GM21825 (cell line): ENCODE measurements at regions not wholly inside any gene's neighbourhood (a gene's known extent, or its start where the extent isn't known, plus 50 kb on each side); places are given as distances from the start of the nearest gene placed in this dataset.

Experiments used
- ATAC-seq: cut with Tn5 transposase; IDR thresholded peaks from one replicate; pipeline ENCODE4 v1.9.1; 2021; ENCODE audit warnings: mild to moderate bottlenecking, moderate library complexity; ENCODE audit not compliant: unreplicated experiment

DNA sequence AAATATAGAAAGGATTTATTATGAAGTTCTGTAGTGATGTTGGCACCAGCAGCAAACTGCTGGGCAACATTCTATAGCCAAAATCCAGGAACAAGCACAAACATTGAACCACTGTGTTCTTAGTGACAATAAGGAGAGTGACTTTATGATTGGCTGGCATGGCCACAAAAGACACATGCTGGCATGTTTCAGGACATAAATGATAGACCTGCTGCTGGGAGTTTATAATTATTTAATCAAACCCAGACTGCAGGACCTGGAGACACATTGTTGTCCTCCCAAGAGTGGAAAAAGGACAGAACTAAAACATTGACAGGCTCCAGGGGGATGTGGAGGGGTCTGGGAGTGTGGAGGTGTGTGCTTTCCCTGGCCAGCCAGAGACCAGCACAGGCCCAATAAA lies 255.3 kb upstream of the LRTM1 start:
- no peak for ATAC-seq

DNA sequence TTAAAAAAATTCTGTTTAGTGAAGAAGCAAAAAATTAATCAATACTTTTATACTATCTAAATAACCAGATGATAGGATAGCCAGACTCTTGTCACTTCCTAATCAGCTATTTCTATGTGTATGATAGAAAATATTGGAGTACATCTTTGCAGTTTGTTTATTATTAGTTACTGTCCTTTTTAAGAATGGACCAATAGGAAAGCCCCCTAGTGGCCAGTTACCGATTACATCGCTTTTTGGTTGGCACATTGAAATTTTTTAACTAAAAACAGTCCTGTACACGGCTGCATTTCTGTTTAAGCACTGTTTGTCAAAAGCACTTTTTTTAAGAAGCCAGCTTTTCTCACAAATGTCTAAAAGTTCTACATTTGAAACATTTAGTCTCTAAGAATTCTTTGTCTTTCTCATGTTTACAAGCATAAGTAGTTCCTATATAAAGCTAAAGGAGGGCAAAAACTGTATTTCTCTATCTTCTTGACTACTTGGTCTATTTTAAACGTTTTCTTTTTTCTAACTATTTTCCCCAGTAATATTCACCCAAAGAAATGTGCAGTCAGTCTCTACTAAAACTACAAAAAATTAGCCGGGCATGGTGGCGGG lies 253.2 kb upstream of the LRTM1 start:
- no peak for ATAC-seq

DNA sequence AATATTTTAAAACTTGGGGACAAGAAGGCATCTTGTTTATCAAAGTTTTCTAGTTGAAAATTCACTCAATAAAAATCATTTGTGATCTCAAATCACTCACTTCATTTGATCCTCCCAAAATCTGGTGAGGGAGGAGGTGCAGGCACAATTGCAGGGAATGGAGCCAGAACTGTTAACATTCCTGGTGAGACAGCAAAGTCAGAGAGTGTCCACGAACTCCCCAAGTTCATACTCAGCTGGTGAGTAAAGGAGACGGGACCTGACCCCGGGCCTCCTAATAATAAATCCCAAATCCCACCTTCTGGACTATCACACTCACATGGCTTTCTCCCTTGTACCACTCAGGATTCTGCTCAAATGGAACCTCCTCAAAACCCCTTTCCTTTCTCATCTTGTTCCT lies 252.3 kb upstream of the LRTM1 start:
- no peak for ATAC-seq

DNA sequence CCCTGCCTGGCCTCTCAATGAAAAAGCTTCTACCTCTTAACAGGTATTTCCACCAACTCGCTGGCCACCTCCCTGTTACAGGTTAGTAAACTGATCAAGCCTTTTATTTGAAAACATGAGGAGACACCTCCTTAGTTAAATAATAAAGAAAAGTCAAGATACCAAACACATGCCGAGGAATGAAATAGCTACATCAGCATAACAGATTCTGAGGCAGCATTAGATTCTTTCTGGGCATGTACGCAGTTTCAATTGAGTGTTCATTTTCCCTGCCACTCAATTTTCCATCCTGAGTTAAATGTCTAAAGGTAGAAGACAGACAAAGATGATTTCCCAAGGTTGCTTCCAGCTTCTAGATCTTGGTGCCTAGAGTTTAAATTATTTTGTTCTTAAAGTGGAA lies 250.5 kb upstream of the LRTM1 start:
- no peak for ATAC-seq

DNA sequence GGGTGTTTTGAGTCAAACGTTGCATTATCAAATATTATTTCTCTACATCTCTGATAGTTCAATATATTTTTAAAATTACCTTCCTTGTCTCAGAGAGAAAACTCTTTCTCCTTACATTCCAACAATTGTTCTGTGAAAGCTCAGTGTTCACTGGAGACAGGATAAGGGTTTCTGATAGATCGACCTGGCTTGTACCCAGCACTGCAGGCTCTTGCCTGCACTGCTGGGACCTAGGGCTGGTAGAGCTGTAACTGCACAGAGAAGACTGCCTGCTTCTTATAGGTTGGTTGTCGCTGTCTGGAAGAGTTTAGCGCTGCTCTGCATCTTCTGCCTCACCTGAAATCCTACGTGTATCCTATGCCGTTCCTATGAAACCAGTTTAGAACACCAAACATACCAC lies 249.9 kb upstream of the LRTM1 start:
- no peak for ATAC-seq

DNA sequence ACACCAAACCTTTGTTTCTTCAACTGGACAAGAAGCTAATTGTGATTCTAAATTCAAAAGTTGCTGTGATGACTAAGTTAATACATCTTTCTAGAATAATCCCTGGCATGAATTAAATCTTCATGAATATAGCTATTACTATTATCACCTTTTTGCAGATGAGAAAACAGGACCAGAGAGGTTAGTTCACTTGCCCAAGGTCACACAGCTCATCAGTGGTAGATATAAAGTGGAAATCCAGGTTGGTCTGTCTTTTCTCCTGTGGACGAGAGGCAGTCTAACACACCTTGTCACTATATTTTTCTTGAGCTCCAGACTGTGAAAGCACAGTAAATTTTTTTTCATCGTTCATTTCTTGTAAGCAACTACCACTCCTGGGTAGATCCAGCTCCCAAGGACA lies 247.6 kb upstream of the LRTM1 start:
- no peak for ATAC-seq

DNA sequence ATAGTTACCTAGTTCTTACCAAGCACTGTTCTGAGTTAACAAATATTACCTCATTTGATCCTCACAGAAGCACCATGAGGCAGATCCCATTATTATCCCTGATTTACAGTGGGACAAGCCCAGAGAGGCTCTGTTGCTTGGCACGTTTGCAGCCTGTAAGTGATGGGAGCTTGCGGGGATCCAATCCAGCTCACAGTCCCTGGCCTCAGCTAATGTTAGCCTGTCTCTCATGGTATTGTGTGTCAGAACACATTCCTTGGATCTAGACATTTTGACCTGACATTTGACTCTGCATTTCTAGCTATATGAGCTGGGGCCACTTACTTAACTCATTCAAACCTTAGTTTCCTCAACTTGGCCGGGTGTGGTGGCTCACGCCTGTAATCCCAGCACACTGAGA lies 246.9 kb upstream of the LRTM1 start:
- no peak for ATAC-seq

DNA sequence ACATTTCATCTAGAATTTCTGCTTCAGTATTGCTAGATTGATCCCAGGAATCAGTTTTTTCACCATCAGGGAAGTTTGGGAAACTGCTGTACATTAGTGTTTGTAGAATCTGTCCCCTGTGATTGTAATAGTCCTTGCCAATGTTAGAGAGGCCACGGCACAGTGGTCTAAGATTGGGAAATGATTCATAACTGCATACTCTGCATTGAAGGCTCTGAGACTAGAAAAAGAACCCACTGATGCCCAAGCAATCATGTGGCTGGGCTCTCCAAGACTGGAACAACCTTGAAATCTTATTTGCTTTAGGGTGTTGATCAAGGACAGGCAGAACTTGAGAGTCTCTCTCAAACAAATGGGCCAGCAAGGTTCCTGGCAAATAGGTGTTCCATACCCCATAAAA lies 245.6 kb upstream of the LRTM1 start:
- ATAC-seq: no peak

DNA sequence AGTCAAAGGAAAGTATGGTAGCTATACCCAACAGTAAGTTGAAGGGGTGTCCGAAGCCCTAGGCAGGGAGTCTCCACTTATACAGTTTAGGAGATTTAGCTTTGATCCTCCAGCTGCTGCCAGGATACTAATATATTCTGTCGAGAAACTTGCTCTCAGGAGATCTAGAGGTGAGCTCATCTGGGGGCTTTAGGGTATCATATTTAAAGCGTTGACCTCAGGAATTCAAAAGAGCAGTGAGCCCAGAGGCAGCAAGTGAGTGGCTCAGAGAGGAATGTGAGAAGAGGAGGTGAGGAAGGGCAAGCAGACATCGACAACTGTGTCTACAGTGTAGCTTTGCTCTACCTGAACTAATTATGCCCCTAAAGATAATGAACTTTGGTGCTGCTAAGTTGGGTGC lies 245.1 kb upstream of the LRTM1 start:
- no peak for ATAC-seq

DNA sequence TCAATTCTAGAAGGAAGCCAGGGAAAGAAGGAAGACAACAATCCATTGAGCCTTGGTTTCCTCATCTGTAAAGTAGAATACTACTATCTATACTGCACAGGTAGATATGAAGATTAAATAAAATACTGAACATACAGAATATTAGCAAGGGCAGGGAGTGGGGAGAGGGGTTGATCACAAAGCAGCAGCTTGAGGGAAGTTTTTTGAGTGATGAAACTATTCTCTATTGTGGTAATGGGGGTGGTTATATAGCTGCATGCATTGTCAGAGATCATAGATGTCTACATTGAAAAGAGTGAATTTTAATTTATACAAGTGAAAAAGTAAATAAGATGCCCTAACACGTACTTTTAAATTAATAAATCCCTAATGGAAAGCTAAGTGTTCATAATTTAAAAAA lies 242.6 kb upstream of the LRTM1 start:
- ATAC-seq: no peak

DNA sequence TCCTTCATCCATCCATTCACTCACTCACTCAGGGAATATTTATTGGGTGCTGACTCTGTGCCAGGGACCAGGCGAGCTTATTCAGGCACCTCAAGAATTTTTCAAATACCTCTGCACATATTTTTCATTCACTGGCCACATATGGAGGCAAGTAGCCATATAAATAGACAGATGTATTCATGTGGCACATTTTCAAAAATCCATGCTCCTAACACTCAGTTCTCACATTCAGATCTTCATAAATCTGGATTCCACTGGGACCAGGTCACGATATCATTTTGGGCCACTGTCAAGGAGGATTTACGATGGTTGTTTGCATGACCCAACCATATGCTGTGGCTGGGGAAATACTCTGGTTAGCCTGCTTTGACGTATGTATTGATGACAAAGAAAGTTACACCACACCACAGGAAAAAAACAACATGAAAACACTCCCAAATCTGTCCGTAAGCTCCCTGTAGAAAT lies 241.8 kb upstream of the LRTM1 start:
- ATAC-seq: no peak

DNA sequence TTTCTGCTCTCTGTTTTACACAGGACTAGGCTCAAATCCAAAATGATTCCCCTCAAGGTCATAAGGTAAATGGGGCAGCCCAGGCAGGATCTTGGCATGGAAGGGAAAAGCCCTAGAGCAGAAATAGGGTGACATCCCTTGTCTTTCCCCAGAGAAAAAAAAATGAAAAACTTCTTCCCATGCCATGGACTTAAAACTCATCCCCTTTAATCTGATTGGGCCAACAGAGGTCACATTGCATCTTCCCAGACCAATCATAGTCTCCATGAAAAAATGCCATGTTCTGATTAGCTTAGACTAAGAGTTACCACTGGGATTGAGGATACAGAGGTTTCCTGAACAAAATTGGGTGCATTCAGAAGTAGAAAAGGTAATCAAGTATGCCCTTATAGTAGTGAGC lies 241.3 kb upstream of the LRTM1 start:
- ATAC-seq: no peak

DNA sequence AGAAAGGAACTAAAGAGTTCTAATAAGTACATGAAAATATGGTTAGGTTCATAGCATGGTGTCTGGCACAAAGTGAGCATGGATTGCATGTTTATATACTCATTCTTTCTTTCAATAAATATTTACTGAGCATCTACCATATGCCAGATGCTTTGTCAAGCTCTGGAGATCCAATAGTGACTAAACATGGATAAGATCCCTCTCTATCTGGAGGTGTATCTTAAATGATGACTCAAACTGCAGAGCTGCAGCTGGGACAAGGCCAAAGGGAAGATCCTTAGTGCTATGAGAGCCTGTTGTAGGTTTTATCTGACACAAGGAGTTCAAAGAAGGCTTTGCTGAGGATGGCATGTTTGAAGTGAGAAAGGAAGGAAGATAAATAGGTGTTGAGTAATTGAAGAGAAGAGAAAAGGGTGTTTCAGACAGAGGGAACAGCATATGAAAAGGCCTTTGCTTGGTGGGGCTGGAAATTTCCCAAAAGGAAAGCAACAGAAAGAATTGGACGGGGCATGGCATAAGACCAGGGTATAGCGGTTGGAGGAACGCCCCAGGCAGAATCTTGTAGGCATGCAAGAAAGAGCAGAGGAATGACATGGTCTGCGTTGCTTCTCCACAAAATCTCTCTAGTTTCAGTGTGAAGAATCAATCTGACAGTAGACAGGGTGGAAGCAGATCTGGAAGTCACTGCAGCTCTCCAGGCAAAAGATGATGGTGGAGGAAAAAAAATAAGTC lies 239.9 kb upstream of the LRTM1 start:
- no peak for ATAC-seq

DNA sequence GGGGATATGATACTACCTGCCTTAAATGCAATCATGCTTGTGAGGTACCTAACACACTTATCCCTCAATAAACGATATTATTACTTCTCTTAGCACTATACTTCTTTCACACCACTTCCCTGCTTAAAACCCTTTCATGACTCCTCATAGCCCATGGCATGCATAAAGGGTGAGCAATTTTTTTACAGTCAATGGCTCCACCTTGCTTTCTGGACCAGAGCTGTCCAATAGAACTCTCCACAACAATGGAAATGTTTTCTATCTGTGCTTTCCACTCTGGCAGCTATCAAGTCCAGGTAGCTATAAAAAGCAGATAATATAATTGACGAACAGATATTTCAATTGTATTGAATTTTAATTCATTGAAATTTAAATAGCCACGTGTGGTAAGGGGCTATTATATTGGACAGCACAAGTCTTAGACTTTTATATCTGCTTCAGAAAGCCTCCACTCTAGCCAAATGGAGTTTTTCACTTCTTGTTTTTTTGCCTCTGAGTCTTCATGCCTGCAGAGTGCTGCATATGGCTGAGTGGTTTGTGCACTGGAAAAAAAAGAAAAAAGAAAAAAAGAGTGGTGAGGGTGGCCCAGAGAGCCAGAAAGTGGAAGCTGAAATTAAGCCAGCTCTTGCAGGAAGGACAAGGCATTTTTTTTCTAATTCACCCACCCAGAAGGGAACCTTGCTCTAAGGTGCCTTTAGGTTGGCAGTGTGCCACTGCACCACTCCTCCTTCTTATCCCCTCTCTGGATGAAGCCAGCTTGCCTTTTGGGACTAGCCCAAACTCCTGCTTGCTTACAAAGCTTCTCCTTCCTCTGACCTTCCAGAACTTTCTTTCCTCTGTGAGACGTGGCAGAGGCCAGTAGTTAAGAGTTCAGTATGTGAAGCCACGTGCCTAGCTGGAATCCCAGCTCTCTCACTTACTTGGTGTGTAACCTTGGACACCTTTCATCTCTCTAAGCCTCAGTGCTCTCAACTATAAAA lies 239.0 kb upstream of the LRTM1 start:
- no peak for ATAC-seq

DNA sequence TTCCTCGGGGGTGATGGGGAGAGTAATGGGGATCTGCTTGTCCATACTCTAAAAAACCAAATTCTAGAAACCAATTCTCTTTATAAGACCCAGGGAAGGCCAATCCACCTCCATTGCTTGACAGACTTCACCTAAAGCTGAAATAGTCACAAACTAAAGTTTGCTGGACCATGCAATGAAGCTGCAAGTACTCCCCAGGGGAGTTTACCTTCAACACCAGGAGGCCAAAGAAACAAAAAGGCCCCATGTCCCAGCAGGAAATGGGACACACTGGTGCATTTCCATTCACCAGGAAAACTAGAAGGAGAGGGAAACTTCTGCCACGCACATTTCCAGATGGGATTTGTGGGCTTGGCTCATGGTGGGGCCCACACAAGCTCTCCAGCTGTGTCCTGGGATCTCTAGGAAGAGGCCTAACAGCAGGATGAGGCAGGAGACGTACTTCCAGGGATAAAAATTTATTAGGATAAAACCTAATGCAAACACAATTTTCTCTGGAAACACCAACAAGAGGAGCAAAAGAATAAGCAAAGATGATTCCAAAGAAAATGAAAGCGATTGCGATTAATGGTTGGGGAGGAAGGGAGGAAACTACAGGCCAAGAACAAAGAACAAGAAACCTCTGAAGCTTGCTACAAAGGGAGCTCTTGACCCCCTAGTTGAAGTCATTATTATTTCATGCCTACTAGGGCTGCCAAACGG lies 238.0 kb upstream of the LRTM1 start:
- ATAC-seq: no peak

DNA sequence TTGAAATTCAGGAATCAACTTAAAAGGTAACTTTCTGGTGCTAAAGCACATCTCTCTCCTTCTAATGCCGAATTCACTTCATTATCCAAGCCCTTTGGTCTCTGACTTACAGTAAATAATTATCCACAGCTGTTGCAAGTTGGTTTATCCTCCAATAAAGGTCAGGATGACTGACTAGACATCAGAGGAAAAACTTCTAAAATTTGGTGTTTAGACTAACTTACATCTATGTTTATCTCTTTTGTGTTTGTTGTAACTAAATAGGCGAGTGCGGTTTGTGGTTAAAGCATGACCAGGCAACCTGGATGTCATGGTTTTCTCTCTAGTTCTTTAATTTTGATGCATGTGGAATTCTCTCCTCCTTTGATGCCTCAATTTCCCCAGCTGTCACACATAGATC lies 237.4 kb upstream of the LRTM1 start:
- no peak for ATAC-seq

DNA sequence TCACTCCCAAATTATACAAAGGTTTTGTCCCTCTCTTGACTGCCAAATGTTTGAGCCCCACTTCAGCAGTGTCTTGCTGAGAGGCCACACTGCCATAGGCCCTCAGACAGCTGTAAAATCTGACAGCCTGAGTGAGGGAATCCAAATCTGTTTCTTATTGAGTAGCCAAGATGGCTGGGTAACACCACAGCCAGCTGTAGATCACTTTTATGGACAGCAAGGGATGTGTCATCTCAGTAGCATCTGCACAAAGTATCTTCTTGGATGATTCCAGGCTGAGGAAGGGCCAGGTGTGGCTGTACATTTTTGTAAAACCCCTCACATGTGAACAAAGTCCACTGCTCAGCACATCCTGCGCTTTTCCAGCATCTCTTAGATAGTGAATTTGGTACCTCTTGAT lies 237.0 kb upstream of the LRTM1 start:
- ATAC-seq: no peak

DNA sequence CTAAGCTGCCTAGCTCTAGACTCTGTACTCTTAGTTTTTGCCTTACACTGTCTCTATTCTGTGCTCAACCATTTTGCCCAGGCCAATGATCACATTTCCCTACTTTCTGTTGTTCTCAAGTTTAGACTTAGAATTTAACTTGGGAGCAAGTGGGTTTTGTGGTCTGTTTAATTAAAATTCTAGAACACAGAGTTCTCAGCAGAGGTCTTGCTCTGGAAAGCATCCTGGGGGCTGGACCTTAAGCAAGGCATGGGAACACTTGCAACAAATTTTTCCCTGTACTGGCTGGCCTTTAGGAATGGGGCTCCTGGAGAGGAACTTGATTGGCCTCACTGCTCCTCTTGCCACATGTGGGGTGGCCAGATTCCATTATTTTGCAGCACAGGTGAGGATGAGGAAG lies 236.3 kb upstream of the LRTM1 start:
- no peak for ATAC-seq

DNA sequence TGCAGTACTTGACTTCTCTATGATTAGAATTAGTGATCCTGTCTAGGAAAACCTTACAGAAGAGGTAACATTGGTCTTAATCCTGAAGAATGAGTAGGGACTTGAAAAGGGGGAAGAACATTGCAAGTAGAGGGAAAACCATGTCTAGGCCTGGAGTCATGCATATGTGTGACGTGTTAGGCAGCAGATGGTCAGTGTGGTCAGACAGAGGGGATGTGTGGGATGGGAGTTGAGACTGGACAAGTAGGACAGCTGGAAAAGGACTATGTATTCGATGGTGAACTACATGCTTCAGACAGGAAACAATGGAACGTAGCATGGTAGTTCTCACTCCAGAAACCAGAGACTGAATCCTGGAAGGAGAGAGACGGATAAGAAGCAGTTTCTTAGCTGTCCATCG lies 235.6 kb upstream of the LRTM1 start:
- ATAC-seq: no peak

DNA sequence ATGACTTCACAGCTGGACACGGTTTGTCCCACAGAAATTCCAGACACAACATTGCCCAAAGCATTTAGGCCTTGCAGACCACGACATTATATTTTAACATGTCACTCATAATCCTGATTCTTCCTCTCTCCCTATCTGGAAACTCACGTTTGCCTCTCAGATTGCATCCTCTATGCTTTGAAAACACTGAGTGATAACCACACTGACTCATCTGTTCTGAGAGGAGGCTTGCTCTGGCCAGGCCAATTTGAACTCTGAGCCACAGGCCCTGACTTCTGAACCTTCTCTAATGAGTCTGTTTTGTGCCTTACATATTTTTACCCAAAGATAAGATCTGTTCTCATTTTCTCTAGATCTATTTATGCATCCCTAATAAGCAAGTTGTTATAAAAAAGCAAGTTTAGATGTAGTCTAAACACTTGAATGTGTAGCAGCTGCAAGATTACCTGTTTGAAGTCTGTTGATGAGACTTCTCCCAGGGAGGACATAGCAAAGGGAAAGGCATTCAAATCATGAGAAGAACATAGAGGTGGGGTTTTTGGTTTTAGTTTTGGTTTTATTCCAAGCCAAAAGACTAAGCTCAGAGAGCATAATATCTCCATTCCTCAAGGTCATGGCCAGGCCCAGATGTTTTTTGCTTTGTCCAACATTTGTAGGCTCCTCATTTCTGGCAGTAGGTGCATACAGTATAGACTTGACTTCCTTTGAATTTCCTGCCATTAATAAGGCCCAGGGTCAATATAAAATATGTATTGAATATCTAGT lies 234.4 kb upstream of the LRTM1 start:
- no peak for ATAC-seq
